ENCODE measurements at regions not wholly inside any gene's neighbourhood (a gene's known extent, or its start where the extent isn't known, plus 50 kb on each side); places are given as distances from the start of the nearest gene placed in this dataset.

DNA sequence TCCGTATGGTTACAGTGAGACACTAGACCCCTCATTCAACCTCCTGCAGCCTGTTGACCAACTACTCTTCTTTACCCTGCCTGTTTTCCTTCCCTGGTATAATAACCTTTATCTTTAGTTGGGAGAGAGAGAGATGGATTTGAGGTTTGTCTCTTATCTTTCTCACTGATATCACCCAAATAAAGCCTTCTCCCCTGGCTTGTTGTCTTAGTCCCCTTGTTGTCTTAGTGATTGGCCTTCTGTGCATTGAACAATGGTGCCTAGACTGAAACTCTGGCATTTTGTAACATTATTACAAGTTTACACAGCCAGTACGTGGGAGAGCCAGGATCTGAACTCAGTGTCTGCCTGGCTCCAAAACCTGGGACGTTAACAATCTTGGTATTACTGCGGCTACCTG is 560.8 kb downstream of the HS3ST4 start:
- H3K27ac Mint-ChIP-seq: no peak overlapping the region
- ChIA-PET POLR2A (no interaction called here), CTCF (no interaction called here)
- peaks cover 2% of the 10 kb centered on the region for H3K27me3 Mint-ChIP-seq
- ATAC-seq (ENCODE audit: low read depth) (no peak), DNase-seq (no peak)
- TF ChIP-seq, protein P1, sequence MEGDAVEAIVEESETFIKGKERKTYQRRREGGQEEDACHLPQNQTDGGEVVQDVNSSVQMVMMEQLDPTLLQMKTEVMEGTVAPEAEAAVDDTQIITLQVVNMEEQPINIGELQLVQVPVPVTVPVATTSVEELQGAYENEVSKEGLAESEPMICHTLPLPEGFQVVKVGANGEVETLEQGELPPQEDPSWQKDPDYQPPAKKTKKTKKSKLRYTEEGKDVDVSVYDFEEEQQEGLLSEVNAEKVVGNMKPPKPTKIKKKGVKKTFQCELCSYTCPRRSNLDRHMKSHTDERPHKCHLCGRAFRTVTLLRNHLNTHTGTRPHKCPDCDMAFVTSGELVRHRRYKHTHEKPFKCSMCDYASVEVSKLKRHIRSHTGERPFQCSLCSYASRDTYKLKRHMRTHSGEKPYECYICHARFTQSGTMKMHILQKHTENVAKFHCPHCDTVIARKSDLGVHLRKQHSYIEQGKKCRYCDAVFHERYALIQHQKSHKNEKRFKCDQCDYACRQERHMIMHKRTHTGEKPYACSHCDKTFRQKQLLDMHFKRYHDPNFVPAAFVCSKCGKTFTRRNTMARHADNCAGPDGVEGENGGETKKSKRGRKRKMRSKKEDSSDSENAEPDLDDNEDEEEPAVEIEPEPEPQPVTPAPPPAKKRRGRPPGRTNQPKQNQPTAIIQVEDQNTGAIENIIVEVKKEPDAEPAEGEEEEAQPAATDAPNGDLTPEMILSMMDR (IDR thresholded peaks at IDR 0.05): no peak
- H3K4me1 Mint-ChIP-seq: no peaks in the 10 kb centered on the region
- H3K9me3 Mint-ChIP-seq: peaks cover 9% of the 10 kb centered on the region
- no peak overlapping the region for H3K4me3 Mint-ChIP-seq
- no peaks in the 10 kb centered on the region for H3K36me3 Mint-ChIP-seq (ENCODE audit: low read depth)
- intact Hi-C loops (cut with micrococcal nuclease): no loop called here

GRCh38 chr16:26261621-26262020 is 569.9 kb downstream of the HS3ST4 start:
- ChIA-PET POLR2A (no interaction called here), CTCF (no interaction called here)
- DNase-seq: no peak
- Mint-ChIP-seq H3K9me3 (no peaks in the 10 kb centered on the region), H3K27me3 (peaks cover 3% of the 10 kb centered on the region), H3K4me3 (no peak overlapping the region), H3K4me1 (no peaks in the 10 kb centered on the region), H3K36me3 (ENCODE audit: low read depth) (no peaks in the 10 kb centered on the region), H3K27ac (no peak overlapping the region)
- intact Hi-C loops (cut with micrococcal nuclease): no loop called here
- no peak for ATAC-seq (ENCODE audit: low read depth)
- TF ChIP-seq, protein P1 (IDR thresholded peaks at IDR 0.05): no peak

DNA sequence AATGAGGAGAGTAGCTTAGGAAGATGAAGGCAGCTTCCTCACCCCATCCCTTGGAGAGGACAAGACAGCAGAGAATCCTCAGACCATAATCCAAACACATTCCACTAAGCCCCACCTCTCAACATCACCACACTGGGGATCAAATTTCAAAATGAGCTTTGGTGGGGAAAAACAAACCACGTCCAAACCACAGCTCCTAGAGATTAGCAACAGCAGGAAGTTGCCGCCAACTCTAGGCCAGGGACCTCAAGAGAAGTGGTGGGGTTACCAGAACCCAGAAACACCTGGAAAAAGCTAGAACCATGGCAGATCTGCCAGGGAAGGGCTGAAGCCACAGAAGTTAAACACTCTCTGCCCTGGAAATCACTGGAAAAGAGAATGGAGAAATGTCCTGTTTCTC is 571.6 kb downstream of the HS3ST4 start:
- ChIA-PET POLR2A (no interaction called here), CTCF (no interaction called here)
- intact Hi-C loops (cut with micrococcal nuclease): no loop called here
- no peaks in the 10 kb centered on the region for H3K9me3 Mint-ChIP-seq
- H3K4me3 Mint-ChIP-seq: no peak overlapping the region
- no peak overlapping the region for H3K27ac Mint-ChIP-seq
- ATAC-seq (ENCODE audit: low read depth): no peak
- TF ChIP-seq, protein P1 (IDR thresholded peaks at IDR 0.05): no peak
- H3K4me1 Mint-ChIP-seq: no peaks in the 10 kb centered on the region
- DNase-seq: no peak
- no peaks in the 10 kb centered on the region for H3K36me3 Mint-ChIP-seq (ENCODE audit: low read depth)
- H3K27me3 Mint-ChIP-seq: peaks cover 3% of the 10 kb centered on the region

DNA sequence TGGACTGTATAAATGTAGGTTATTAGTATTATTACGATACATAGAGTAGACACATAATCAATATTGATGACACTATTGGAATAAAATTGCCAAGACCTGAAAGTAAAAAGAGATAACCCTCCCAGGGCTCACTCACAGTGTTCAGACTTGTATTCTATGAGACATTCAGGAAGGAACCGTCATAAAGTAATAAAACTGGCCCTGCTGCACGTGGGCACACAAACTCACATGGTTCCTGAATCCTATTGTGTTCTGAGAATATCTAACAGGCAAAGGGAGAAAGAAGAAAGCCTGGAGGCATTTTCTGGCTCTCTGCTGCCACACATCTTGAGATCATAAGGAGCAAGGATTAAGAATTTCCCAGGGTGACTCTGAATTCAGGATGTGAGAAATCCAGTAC is 575.9 kb downstream of the HS3ST4 start:
- DNase-seq (no peak), ATAC-seq (ENCODE audit: low read depth) (no peak)
- Mint-ChIP-seq H3K4me1 (peaks cover 1% of the 10 kb centered on the region), H3K36me3 (ENCODE audit: low read depth) (no peaks in the 10 kb centered on the region), H3K27ac (no peak overlapping the region), H3K27me3 (no peaks in the 10 kb centered on the region), H3K4me3 (no peak overlapping the region), H3K9me3 (no peaks in the 10 kb centered on the region)
- TF ChIP-seq, protein P1 (IDR thresholded peaks at IDR 0.05): no peak
- ChIA-PET CTCF (no interaction called here), POLR2A (no interaction called here)
- intact Hi-C loops (cut with micrococcal nuclease): no loop called here

GRCh38 chr16:26269673-26270072 is 577.9 kb downstream of the HS3ST4 start:
- DNase-seq (no peak), ATAC-seq (ENCODE audit: low read depth) (no peak)
- Mint-ChIP-seq H3K9me3 (no peaks in the 10 kb centered on the region), H3K36me3 (ENCODE audit: low read depth) (no peaks in the 10 kb centered on the region), H3K27me3 (no peaks in the 10 kb centered on the region), H3K4me3 (no peak overlapping the region), H3K4me1 (peaks cover 1% of the 10 kb centered on the region), H3K27ac (no peak overlapping the region)
- ChIA-PET POLR2A (no interaction called here), CTCF (no interaction called here)
- intact Hi-C loops (cut with micrococcal nuclease): no loop called here
- TF ChIP-seq, protein P1 (IDR thresholded peaks at IDR 0.05): no peak

Measured in activated B cell treated with CpG ODN at 0.5 μM for 24 hours (primary cell).